NCI-H2196 treated with DMSO at 0.1 percent for 48 hours (cell line): ENCODE measurements at regions not wholly inside any gene's neighbourhood (a gene's known extent, or its start where the extent isn't known, plus 50 kb on each side); places are given as distances from the start of the nearest gene placed in this dataset.
"Not testable (repeated sequence)": the region's sequence is repeated elsewhere in the genome, so short reads cannot be mapped to it uniquely, and the experiment has no call there.

Experiments used
- DNase-seq: peaks from one replicate; lab custom pipeline; 2025; ENCODE audit not compliant: unreplicated experiment; lab: John Stamatoyannopoulos, UW

DNA sequence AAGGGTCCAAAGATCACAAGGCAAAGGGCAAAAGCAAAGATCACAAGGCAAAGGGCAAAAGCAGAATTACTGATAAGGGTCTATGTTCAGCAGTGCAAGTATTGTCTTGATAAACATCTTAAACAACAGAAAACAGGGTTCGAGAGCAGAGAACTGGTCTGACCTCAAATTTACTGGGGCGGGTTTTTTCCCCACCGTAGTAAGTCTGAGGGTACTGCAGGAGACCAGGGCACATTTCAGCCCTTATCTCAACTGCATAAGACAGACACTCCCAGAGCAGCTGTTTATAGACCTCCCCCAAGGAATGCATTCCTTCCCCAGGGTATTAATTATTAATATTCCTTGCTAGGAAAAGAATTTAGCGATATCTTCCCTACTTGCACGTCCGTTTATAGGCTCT lies 61.3 kb downstream of the ZNF860 start:
- not testable (repeated sequence) for DNase-seq

DNA sequence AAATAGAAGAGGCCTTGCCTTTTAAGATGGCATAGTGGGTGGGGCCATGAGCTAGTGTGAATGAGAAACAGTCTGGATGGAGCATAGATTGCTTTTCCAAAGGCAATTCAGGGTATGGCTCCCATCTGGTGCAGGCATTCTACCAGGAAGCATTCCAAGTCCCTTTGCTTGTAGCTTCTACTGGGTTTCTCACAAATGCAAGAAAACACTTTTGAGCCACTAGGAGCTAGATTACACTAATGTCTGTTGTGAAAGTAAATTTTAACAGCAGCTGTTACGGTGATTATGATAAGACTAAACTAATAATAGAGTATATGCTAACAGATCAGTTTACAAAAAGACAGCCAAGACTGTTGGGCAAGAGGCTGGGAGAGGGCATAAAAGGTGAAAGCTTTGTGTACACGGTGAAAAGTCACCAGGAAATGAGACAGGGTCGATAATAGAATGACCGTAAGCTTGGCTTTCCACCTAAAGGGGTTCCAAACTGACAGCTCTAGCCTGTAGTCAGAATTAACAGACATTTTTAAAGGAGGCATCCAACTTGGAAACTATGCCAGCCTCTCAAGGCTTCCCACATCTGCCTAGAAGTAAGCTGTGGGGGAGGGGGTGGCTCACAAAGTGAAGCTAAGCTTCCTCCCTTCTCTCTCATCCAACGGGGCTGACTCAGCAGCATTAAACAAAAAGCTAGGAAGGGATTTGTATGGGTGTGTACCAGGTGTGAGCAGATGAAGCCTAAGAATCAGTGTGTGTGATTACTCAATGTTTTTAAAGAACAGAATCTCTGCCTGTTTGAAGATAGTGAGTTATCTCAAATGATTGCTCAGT lies 61.1 kb upstream of the GPD1L start:
- DNase-seq = peak; percentile 51

GRCh38 chr3:32046102-32046501 lies 60.3 kb upstream of the GPD1L start:
- no peak for DNase-seq

DNA sequence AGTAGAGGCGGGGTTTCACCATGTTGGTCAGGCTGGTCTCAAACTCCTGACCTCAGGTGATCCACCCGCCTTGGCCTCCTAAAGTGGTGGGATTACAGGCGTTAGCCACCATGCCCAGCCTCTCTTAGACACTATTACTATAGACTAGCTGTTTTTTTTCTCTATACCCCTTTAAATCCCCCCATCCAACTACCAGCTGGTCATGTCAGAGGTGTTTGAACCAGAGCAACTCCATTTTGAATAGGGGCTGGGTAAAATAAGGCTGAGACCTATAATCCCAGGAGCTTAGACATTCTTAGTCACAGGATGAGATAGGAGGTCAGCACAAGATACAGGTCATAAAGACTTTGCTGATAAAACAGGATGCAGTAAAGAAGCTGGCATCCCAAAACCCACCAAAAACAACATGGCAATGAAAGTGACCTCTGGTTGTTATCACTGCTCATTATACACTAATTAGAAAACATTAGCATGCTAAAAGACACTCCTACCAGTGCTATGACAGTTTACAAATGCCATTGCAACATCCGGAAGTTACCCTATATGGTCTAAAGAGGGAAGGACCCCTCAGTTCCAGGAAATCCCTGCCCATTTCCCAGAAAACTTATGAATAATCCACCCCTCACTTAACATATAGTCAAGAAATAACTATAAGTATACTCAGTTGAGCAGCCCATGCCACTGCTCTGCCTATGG lies 57.8 kb upstream of the GPD1L start:
- DNase-seq = no peak

- DNase-seq = no peak
Measured at GRCh38 chr3:32049916-32050315, 56.5 kb upstream of the GPD1L start.

- not testable (repeated sequence) for DNase-seq
Measured at GRCh38 chr3:32052230-32052629, 54.2 kb upstream of the GPD1L start.

DNA sequence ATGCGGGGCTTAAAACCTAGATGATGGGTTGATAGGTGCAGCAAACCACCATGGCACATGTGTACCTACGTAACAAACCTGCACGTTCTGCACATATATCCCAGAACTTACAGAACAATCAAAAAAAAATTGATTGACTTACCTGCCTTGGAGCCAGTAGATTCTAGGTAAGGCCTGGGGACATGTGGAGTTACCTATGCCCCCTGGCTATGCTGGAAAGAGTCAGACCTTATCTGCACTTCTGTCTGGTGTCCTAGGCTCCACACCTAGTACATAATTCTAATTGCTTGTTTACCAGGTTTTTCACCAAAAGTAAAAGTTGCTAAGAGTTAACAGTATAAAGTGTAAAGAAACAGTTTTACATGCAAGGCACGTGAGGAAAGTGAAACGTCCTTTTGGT lies 53.6 kb upstream of the GPD1L start:
- DNase-seq = not testable (repeated sequence)

- DNase-seq = no peak
Measured at GRCh38 chr3:32056559-32057290, 49.7 kb upstream of the GPD1L start.
